ENCODE measurements at regions not wholly inside any gene's neighbourhood (a gene's known extent, or its start where the extent isn't known, plus 50 kb on each side); places are given as distances from the start of the nearest gene placed in this dataset.

DNA sequence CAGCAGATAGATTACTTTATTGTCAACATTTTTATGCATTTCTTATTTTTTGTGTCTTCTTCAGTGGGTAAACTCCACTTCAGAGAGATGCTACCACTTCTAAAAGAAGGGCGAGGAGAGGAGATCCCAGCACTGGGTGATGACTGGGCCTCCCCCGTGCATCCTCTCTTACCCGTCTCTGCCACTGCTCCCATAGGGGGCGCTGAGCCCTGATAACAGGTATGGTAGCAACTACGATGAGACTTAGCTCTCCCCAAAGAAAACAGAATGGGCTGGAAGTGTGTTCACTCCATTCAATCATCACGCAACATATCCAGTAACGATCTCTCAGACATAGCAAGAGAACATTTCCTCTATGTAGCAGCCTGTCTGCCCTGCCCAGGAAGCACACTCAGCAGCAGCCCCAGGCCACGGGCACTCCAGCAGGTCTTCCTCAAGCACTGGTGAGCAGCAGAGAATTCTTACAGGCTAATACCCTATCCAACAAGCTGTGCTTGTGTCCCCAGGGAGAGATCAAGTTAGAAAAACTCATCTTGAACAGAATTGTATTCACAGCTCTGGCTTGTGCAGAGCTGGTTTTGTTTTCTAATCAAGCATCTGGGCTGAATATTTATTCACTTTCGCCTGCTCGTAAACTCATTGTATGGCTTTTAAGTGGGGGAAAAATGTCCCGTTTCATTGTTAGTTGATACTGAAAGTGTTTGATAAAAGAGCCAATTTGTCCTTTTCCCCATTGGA lies 533.1 kb upstream of the CDH4 start:
- Histone ChIP-seq H3K9me3 (ENCODE audit: control insufficient read depth in 1 of 2, insufficient read depth in 1 of 2, low read length in 2 of 2) (peaks cover 0 to 13% of the 10 kb centered on the region in 2 experiments), H3K36me3 (ENCODE audit: insufficient read depth, low read length) (no peaks in the 10 kb centered on the region), H3K4me3 (ENCODE audit: low read length) (no peak overlapping the region), H3K27me3 (ENCODE audit: control insufficient read depth in 1 of 2, insufficient read depth in 2 of 2, low read length in 2 of 2) (peaks cover 0 to 6% of the 10 kb centered on the region in 2 experiments), H3K27ac (ENCODE audit: low read depth in 1 of 2, low read length in 2 of 2) (no peak overlapping the region), H3K4me1 (ENCODE audit: insufficient read depth, low read length) (no peaks in the 10 kb centered on the region)
- H3K27me3 Mint-ChIP-seq, result peaks cover 14% of the 10 kb centered on the region
- ChIA-PET POLR2A (no interaction called here), CTCF (no interaction called here)
- H3K4me3 Mint-ChIP-seq, result no peak overlapping the region
- no peaks in the 10 kb centered on the region for H3K36me3 Mint-ChIP-seq (ENCODE audit: low read depth)
- DNase-seq (no peak), ATAC-seq (ENCODE audit: poor library complexity) (no peak)
- H3K9me3 Mint-ChIP-seq, result no peaks in the 10 kb centered on the region
- intact Hi-C loops (cut with DNase I, micrococcal nuclease), result no loop called here
- H3K27ac Mint-ChIP-seq, result no peak overlapping the region
- no peaks in the 10 kb centered on the region for H3K4me1 Mint-ChIP-seq (ENCODE audit: low read depth)
- TF ChIP-seq, protein P1, sequence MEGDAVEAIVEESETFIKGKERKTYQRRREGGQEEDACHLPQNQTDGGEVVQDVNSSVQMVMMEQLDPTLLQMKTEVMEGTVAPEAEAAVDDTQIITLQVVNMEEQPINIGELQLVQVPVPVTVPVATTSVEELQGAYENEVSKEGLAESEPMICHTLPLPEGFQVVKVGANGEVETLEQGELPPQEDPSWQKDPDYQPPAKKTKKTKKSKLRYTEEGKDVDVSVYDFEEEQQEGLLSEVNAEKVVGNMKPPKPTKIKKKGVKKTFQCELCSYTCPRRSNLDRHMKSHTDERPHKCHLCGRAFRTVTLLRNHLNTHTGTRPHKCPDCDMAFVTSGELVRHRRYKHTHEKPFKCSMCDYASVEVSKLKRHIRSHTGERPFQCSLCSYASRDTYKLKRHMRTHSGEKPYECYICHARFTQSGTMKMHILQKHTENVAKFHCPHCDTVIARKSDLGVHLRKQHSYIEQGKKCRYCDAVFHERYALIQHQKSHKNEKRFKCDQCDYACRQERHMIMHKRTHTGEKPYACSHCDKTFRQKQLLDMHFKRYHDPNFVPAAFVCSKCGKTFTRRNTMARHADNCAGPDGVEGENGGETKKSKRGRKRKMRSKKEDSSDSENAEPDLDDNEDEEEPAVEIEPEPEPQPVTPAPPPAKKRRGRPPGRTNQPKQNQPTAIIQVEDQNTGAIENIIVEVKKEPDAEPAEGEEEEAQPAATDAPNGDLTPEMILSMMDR (IDR thresholded peaks at IDR 0.05), result no peak

DNA sequence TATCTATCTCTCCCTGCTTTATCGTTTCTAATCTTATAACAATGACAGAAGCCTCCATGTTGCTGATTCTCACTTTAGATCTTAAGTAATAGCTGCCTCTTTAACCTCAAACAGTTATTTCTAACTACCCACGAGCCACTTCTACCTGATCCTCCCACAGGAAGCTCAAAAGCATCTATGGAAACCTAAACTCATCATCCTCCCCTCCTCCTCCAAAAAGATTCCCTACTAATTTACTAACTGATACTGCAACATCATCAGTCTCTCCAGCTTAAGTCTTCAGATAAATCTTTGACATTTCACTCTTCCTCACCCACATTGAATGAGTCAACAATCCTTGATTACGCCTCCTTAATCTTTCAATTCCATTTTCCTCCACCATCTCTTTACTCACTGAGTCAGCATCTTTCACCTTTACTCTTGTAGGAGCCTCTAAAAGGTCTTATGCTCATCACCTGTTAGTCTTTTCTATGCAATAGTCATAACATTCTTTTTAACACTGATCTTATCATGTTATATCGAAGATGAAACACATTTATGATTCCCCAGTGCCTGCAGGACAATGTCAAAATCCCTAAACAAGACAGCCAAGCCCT lies 526.7 kb upstream of the CDH4 start:
- no peak overlapping the region for H3K4me3 ChIP-seq (ENCODE audit: low read length)
- H3K27ac Mint-ChIP-seq, result no peak overlapping the region
- peaks cover 6% of the 10 kb centered on the region for H3K9me3 Mint-ChIP-seq
- POLR2A ChIA-PET, result no interaction called here
- ATAC-seq (ENCODE audit: poor library complexity) (no peak), DNase-seq (no peak)
- no peaks in the 10 kb centered on the region for H3K4me1 Mint-ChIP-seq (ENCODE audit: low read depth)
- no peaks in the 10 kb centered on the region for H3K27me3 ChIP-seq (ENCODE audit: control insufficient read depth in 1 of 2, insufficient read depth in 2 of 2, low read length in 2 of 2)
- no peak overlapping the region for H3K4me3 Mint-ChIP-seq
- H3K27ac ChIP-seq (ENCODE audit: low read depth in 1 of 2, low read length in 2 of 2), result no peak overlapping the region
- intact Hi-C loops (cut with DNase I, micrococcal nuclease), result no loop called here
- H3K36me3 Mint-ChIP-seq (ENCODE audit: low read depth), result no peaks in the 10 kb centered on the region
- CTCF ChIA-PET, result no interaction called here
- peaks cover 5% of the 10 kb centered on the region for H3K27me3 Mint-ChIP-seq
- TF ChIP-seq, protein P1 (IDR thresholded peaks at IDR 0.05), result no peak
- no peaks in the 10 kb centered on the region for H3K36me3 ChIP-seq (ENCODE audit: insufficient read depth, low read length)
- no peaks in the 10 kb centered on the region for H3K4me1 ChIP-seq (ENCODE audit: insufficient read depth, low read length)
- H3K9me3 ChIP-seq (ENCODE audit: control insufficient read depth in 1 of 2, insufficient read depth in 1 of 2, low read length in 2 of 2), result peaks cover 3 to 7% of the 10 kb centered on the region in 2 experiments

DNA sequence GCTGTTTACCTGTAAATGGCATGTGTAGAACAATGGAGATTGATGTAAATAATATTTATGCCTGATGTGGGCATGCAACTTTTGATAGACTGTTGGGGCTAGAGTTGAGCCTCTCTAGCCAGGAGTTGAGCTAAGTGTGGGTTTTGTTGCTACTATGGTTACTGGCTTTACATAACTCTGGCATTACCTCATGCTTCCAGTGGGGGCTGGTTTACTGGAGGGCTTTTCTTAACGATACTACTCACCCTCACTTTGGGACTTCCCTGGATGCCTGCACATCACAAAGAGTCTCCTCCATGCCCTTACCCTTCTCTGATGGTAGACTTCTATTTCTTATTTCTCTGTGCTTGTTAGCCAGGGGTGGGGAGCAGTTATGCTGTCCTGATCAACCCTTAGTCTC lies 524.6 kb upstream of the CDH4 start:
- ChIA-PET POLR2A (no interaction called here), CTCF (no interaction called here)
- H3K4me3 Mint-ChIP-seq, result no peak overlapping the region
- H3K9me3 Mint-ChIP-seq, result peaks cover 6% of the 10 kb centered on the region
- no peaks in the 10 kb centered on the region for H3K4me1 Mint-ChIP-seq (ENCODE audit: low read depth)
- Histone ChIP-seq H3K36me3 (ENCODE audit: insufficient read depth, low read length) (no peaks in the 10 kb centered on the region), H3K9me3 (ENCODE audit: control insufficient read depth in 1 of 2, insufficient read depth in 1 of 2, low read length in 2 of 2) (peaks cover 4 to 7% of the 10 kb centered on the region in 2 experiments), H3K4me1 (ENCODE audit: insufficient read depth, low read length) (no peaks in the 10 kb centered on the region), H3K27ac (ENCODE audit: low read depth in 1 of 2, low read length in 2 of 2) (no peak overlapping the region), H3K4me3 (ENCODE audit: low read length) (no peak overlapping the region), H3K27me3 (ENCODE audit: control insufficient read depth in 1 of 2, insufficient read depth in 2 of 2, low read length in 2 of 2) (no peaks in the 10 kb centered on the region)
- H3K27ac Mint-ChIP-seq, result no peak overlapping the region
- intact Hi-C loops (cut with DNase I, micrococcal nuclease), result no loop called here
- no peak for ATAC-seq (ENCODE audit: poor library complexity)
- no peaks in the 10 kb centered on the region for H3K36me3 Mint-ChIP-seq (ENCODE audit: low read depth)
- TF ChIP-seq, protein P1 (IDR thresholded peaks at IDR 0.05), result no peak
- DNase-seq, result no peak
- no peaks in the 10 kb centered on the region for H3K27me3 Mint-ChIP-seq

Data from CD4-positive, alpha-beta T cell (primary cell).